GM06990 (cell line): ENCODE measurements at regions not wholly inside any gene's neighbourhood (a gene's known extent, or its start where the extent isn't known, plus 50 kb on each side); places are given as distances from the start of the nearest gene placed in this dataset.

ENCODE experiments used
- DNase-seq: peaks from one replicate; pipeline ENCODE4 v3.0.0-alpha.2; 2011; ENCODE audit not compliant: insufficient read length; ENCODE audit errors: extremely low read depth
- H3K27me3 ChIP-seq: replicated peaks from 2 replicates; pipeline ENCODE4 v1.6.0; 2011; ENCODE audit warnings: low read length; ENCODE audit not compliant: control insufficient read depth, insufficient read depth
- H3K36me3 ChIP-seq: 2 replicates; pipeline ENCODE4 v1.5.1; 2011; ENCODE audit warnings: low read length; ENCODE audit not compliant: control insufficient read depth, insufficient read depth
- H3K4me3 ChIP-seq: replicated peaks from 2 replicates; pipeline ENCODE4 v1.5.1; 2011; ENCODE audit warnings: low read depth, mild to moderate bottlenecking, control low read depth, low read length
- TF ChIP-seq, protein P1 (sequence below): IDR thresholded peaks from 2 replicates; pipeline ENCODE4 v1.5.1; 2011; ENCODE audit warnings: low read length, control low read depth, mild to moderate bottlenecking, inconsistent platforms; ENCODE audit not compliant: insufficient read depth, poor library complexity, severe bottlenecking

DNA sequence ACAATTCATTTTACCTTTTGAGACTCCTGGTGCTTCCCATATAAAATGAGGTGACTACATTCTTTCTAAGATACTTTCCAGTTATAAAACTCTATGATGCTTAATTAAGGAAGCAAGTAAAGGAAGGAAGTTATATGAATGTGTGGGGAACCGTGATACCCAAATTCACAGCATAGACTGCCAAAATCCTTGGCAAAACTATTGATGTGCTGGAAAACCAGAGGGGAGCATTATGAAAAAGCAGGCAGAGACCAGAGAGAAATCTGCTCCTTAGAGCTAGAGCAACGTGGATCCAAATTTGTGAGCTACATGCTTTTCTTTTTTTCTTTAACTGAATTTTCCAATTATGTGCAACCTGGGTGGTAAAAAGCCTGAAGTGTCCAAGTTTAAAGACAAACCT lies 201.4 kb upstream of the USP25 start:
- Histone ChIP-seq H3K27me3 (no peaks in the 10 kb centered on the region), H3K36me3 (no peaks in the 10 kb centered on the region), H3K4me3 (no peak overlapping the region)
- TF ChIP-seq, protein P1, sequence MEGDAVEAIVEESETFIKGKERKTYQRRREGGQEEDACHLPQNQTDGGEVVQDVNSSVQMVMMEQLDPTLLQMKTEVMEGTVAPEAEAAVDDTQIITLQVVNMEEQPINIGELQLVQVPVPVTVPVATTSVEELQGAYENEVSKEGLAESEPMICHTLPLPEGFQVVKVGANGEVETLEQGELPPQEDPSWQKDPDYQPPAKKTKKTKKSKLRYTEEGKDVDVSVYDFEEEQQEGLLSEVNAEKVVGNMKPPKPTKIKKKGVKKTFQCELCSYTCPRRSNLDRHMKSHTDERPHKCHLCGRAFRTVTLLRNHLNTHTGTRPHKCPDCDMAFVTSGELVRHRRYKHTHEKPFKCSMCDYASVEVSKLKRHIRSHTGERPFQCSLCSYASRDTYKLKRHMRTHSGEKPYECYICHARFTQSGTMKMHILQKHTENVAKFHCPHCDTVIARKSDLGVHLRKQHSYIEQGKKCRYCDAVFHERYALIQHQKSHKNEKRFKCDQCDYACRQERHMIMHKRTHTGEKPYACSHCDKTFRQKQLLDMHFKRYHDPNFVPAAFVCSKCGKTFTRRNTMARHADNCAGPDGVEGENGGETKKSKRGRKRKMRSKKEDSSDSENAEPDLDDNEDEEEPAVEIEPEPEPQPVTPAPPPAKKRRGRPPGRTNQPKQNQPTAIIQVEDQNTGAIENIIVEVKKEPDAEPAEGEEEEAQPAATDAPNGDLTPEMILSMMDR, result no peak
- DNase-seq, result no peak

DNA sequence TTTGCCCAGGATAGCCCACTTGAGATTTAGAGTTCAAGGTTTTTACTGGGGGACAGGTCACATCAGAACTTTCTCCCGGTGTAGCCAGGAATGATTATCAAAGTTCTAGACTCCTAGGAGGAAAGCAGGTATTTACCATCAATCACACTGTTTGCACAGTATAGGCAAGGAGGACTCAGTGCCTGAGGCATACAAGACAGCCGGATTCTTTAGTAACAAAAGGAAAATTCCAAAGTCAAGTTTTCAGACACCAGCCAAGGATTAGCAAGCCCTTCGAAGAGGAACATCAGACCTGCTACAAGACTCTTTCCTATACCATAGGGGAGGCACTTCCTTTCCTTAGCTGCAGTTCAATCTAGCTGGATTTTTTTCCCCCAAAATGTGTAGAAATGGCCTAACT lies 197.8 kb upstream of the USP25 start:
- no peak for DNase-seq
- Histone ChIP-seq H3K4me3 (no peak overlapping the region), H3K27me3 (no peaks in the 10 kb centered on the region), H3K36me3 (no peaks in the 10 kb centered on the region)
- TF ChIP-seq, protein P1, result no peak

- DNase-seq, result no peak
- TF ChIP-seq, protein P1, result no peak
- no peaks in the 10 kb centered on the region for H3K36me3 ChIP-seq
- no peaks in the 10 kb centered on the region for H3K27me3 ChIP-seq
- H3K4me3 ChIP-seq, result no peak overlapping the region
Measured at GRCh38 chr21:15533618-15534017, 196.2 kb upstream of the USP25 start.

DNA sequence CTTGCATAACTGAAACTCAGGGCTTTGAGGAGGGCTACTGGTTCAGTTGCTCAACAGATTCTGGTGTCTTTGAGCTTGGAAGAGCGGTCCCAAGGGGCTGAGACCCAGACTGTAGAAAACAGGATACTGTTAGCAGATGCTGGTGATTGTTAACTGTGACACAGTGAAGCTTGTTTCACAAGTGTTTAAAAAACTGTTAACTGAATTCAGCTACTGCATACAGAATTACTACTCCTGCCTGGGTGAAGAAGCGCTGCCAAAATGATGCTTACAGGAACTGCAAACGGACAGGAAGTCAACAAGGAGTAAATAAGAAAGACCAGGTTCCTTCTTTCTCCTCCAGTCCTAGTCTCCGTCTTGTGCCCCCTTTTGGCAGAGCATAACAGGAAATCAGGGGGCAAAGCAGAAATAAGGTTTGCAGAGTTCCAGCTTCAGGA lies 195.3 kb upstream of the USP25 start:
- H3K36me3 ChIP-seq, result no peaks in the 10 kb centered on the region
- no peak for DNase-seq
- H3K27me3 ChIP-seq, result no peaks in the 10 kb centered on the region
- TF ChIP-seq, protein P1, result no peak
- H3K4me3 ChIP-seq, result no peak overlapping the region

- no peak for DNase-seq
- Histone ChIP-seq H3K36me3 (no peaks in the 10 kb centered on the region), H3K4me3 (no peak overlapping the region), H3K27me3 (no peaks in the 10 kb centered on the region)
- TF ChIP-seq, protein P1, result no peak
Measured at GRCh38 chr21:15539376-15539775, 190.4 kb upstream of the USP25 start.

DNA sequence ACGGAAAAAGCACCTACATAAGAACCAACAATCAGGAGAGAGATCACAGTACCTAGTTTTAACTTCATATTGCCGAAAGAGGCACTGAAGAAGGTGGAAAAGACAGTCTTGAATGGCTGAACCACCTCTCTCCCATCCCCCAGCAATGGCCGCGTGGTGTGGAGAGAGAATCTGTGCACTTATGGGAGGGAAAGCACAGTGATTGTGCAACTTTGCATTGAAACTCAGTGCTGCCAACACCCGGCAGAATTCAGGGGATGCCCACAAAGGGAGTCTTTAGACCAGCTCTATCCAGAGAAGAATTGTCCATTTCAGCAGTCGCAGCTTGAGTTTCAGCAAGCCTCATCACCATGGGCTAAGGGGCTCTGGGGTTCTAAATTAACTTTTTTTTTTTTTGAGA lies 186.3 kb upstream of the USP25 start:
- Histone ChIP-seq H3K4me3 (no peak overlapping the region), H3K27me3 (no peaks in the 10 kb centered on the region), H3K36me3 (no peaks in the 10 kb centered on the region)
- TF ChIP-seq, protein P1, result no peak
- no peak for DNase-seq
